Stimulated activated CD4-positive, alpha-beta T cell treated with anti-CD3 and anti-CD28 coated beads, Interleukin-4, amount 100 ng/mL, for 24 hours (primary cell): ENCODE measurements at regions not wholly inside any gene's neighbourhood (a gene's known extent, or its start where the extent isn't known, plus 50 kb on each side); places are given as distances from the start of the nearest gene placed in this dataset.
A peak's percentile ranks its signal among the peaks of the same experiment; 100 is the strongest.
"Not testable (repeated sequence)": the region's sequence is repeated elsewhere in the genome, so short reads cannot be mapped to it uniquely, and the experiment has no call there.

Experiments
- DNase-seq: peaks from one replicate; pipeline ENCODE4 v3.0.0-alpha.2; 2020

GRCh38 chr5:159458217-159458711 is 128.0 kb upstream of the IL12B start:
- peak; percentile 51 for DNase-seq

- DNase-seq: no peak
Observed at GRCh38 chr5:159459132-159459627, 128.9 kb upstream of the IL12B start.

GRCh38 chr5:159459951-159460538 is 129.8 kb upstream of the IL12B start:
- no peak for DNase-seq

- DNase-seq: no peak
Observed at GRCh38 chr5:159463590-159464321, 133.5 kb upstream of the IL12B start.

GRCh38 chr5:159465604-159466003 is 135.3 kb upstream of the IL12B start:
- no peak for DNase-seq

GRCh38 chr5:159467666-159468065 is 137.4 kb upstream of the IL12B start:
- no peak for DNase-seq

GRCh38 chr5:159469496-159470372 is 139.4 kb upstream of the IL12B start:
- no peak for DNase-seq

- DNase-seq: no peak
Observed at GRCh38 chr5:159471904-159472303, 141.6 kb upstream of the IL12B start.

GRCh38 chr5:159475026-159475425 is 144.7 kb upstream of the IL12B start:
- DNase-seq: no peak

GRCh38 chr5:159478950-159479349 is 148.7 kb upstream of the IL12B start:
- no peak for DNase-seq

- no peak for DNase-seq
Observed at GRCh38 chr5:159480849-159481248, 150.6 kb upstream of the IL12B start.

GRCh38 chr5:159481751-159482150 is 151.5 kb upstream of the IL12B start:
- no peak for DNase-seq

- no peak for DNase-seq
Observed at GRCh38 chr5:159486836-159487235, 156.5 kb upstream of the IL12B start.

- DNase-seq: no peak
Observed at GRCh38 chr5:159488516-159488915, 158.2 kb upstream of the IL12B start.

GRCh38 chr5:159489779-159490178 is 159.5 kb upstream of the IL12B start:
- DNase-seq: no peak

- no peak for DNase-seq
Observed at GRCh38 chr5:159490507-159490906, 160.2 kb upstream of the IL12B start.

- no peak for DNase-seq
Observed at GRCh38 chr5:159493696-159494095, 163.4 kb upstream of the IL12B start.

- DNase-seq: no peak
Observed at GRCh38 chr5:159496773-159497172, 166.5 kb upstream of the IL12B start.

- no peak for DNase-seq
Observed at GRCh38 chr5:159497221-159497620, 166.9 kb upstream of the IL12B start.

GRCh38 chr5:159498630-159499029 is 168.3 kb upstream of the IL12B start:
- no peak for DNase-seq

GRCh38 chr5:159502116-159502515 is 171.8 kb upstream of the IL12B start:
- DNase-seq: not testable (repeated sequence)

GRCh38 chr5:159503236-159503635 is 172.9 kb upstream of the IL12B start:
- no peak for DNase-seq

- DNase-seq: no peak
Observed at GRCh38 chr5:159504106-159504856, 174.0 kb upstream of the IL12B start.
